ENCODE measurements at regions not wholly inside any gene's neighbourhood (a gene's known extent, or its start where the extent isn't known, plus 50 kb on each side); places are given as distances from the start of the nearest gene placed in this dataset.

GRCh38 chr4:99763635-99764101, 53.0 kb upstream of the DAPP1 start:
- H3K4me1 ChIP-seq (ENCODE audit: control insufficient read depth, insufficient read depth, low read length, poor library complexity, severe bottlenecking), result peaks cover 4% of the 10 kb centered on the region
- WGBS, 2 experiments (ENCODE audit: insufficient coverage in 2 of 2), result 70 to 74% methylated on average over 1 to 3 of the region's 3 CpGs
- H3K9me3 ChIP-seq (ENCODE audit: control insufficient read depth, low read length), result peaks cover 5% of the 10 kb centered on the region
- H3K36me3 ChIP-seq (ENCODE audit: control insufficient read depth, insufficient read depth, low read length), result no peaks in the 10 kb centered on the region
- H3K27ac ChIP-seq (ENCODE audit: low read depth, low read length, severe bottlenecking), result no peak overlapping the region
- no peak overlapping the region for H3K4me3 ChIP-seq (ENCODE audit: extremely low read depth, insufficient read depth, low read length, poor library complexity, severe bottlenecking)

GRCh38 chr4:99762728-99763127, 53.9 kb upstream of the DAPP1 start:
- Histone ChIP-seq H3K27ac (ENCODE audit: low read depth, low read length, severe bottlenecking) (no peak overlapping the region), H3K9me3 (ENCODE audit: control insufficient read depth, low read length) (peaks cover 5% of the 10 kb centered on the region), H3K4me3 (ENCODE audit: extremely low read depth, insufficient read depth, low read length, poor library complexity, severe bottlenecking) (no peak overlapping the region), H3K36me3 (ENCODE audit: control insufficient read depth, insufficient read depth, low read length) (no peaks in the 10 kb centered on the region), H3K4me1 (ENCODE audit: control insufficient read depth, insufficient read depth, low read length, poor library complexity, severe bottlenecking) (peaks cover 4% of the 10 kb centered on the region)
- 93 to 94% methylated on average over 2 of the region's 3 CpGs for WGBS, 2 experiments (ENCODE audit: insufficient coverage in 2 of 2)

- peaks cover 4% of the 10 kb centered on the region for H3K9me3 ChIP-seq (ENCODE audit: control insufficient read depth, low read length)
- 83 to 100% methylated on average over 1 of the region's 1 CpG for WGBS, 2 experiments (ENCODE audit: insufficient coverage in 2 of 2)
- peaks cover 4% of the 10 kb centered on the region for H3K4me1 ChIP-seq (ENCODE audit: control insufficient read depth, insufficient read depth, low read length, poor library complexity, severe bottlenecking)
- no peak overlapping the region for H3K27ac ChIP-seq (ENCODE audit: low read depth, low read length, severe bottlenecking)
- no peaks in the 10 kb centered on the region for H3K36me3 ChIP-seq (ENCODE audit: control insufficient read depth, insufficient read depth, low read length)
- H3K4me3 ChIP-seq (ENCODE audit: extremely low read depth, insufficient read depth, low read length, poor library complexity, severe bottlenecking), result no peak overlapping the region
Measured at GRCh38 chr4:99759988-99760387, 56.6 kb upstream of the DAPP1 start.

- Histone ChIP-seq H3K4me3 (ENCODE audit: extremely low read depth, insufficient read depth, low read length, poor library complexity, severe bottlenecking) (no peak overlapping the region), H3K4me1 (ENCODE audit: control insufficient read depth, insufficient read depth, low read length, poor library complexity, severe bottlenecking) (peaks cover 4% of the 10 kb centered on the region), H3K9me3 (ENCODE audit: control insufficient read depth, low read length) (no peaks in the 10 kb centered on the region), H3K36me3 (ENCODE audit: control insufficient read depth, insufficient read depth, low read length) (no peaks in the 10 kb centered on the region), H3K27ac (ENCODE audit: low read depth, low read length, severe bottlenecking) (no peak overlapping the region)
- WGBS, 2 experiments (ENCODE audit: insufficient coverage in 2 of 2), result 84 to 100% methylated on average over 2 to 3 of the region's 5 CpGs
Measured at GRCh38 chr4:99759346-99759984, 57.2 kb upstream of the DAPP1 start.

GRCh38 chr4:99755223-99755944, 61.2 kb upstream of the DAPP1 start:
- Histone ChIP-seq H3K27ac (ENCODE audit: low read depth, low read length, severe bottlenecking) (no peak overlapping the region), H3K4me1 (ENCODE audit: control insufficient read depth, insufficient read depth, low read length, poor library complexity, severe bottlenecking) (no peaks in the 10 kb centered on the region), H3K9me3 (ENCODE audit: control insufficient read depth, low read length) (no peaks in the 10 kb centered on the region), H3K36me3 (ENCODE audit: control insufficient read depth, insufficient read depth, low read length) (no peaks in the 10 kb centered on the region), H3K4me3 (ENCODE audit: extremely low read depth, insufficient read depth, low read length, poor library complexity, severe bottlenecking) (no peak overlapping the region)
- WGBS, 2 experiments (ENCODE audit: insufficient coverage in 2 of 2), result 92 to 100% methylated on average over 1 of the region's 2 CpGs

- H3K9me3 ChIP-seq (ENCODE audit: control insufficient read depth, low read length), result no peaks in the 10 kb centered on the region
- H3K4me3 ChIP-seq (ENCODE audit: extremely low read depth, insufficient read depth, low read length, poor library complexity, severe bottlenecking), result no peak overlapping the region
- 100% methylated on average over 1 of the region's 2 CpGs; no CpG with 5 or more reads in 1 of the 2 experiments for WGBS, 2 experiments (ENCODE audit: insufficient coverage in 2 of 2)
- H3K4me1 ChIP-seq (ENCODE audit: control insufficient read depth, insufficient read depth, low read length, poor library complexity, severe bottlenecking), result no peaks in the 10 kb centered on the region
- no peaks in the 10 kb centered on the region for H3K36me3 ChIP-seq (ENCODE audit: control insufficient read depth, insufficient read depth, low read length)
- H3K27ac ChIP-seq (ENCODE audit: low read depth, low read length, severe bottlenecking), result no peak overlapping the region
Measured at GRCh38 chr4:99754756-99755155, 61.9 kb upstream of the DAPP1 start.

GRCh38 chr4:99753931-99754330, 62.7 kb upstream of the DAPP1 start:
- Histone ChIP-seq H3K4me1 (ENCODE audit: control insufficient read depth, insufficient read depth, low read length, poor library complexity, severe bottlenecking) (no peaks in the 10 kb centered on the region), H3K36me3 (ENCODE audit: control insufficient read depth, insufficient read depth, low read length) (no peaks in the 10 kb centered on the region)
- 70% methylated on average over 2 of the region's 2 CpGs; no CpG with 5 or more reads in 1 of the 2 experiments for WGBS, 2 experiments (ENCODE audit: insufficient coverage in 2 of 2)

GRCh38 chr4:99749445-99750391, 66.9 kb upstream of the DAPP1 start:
- Histone ChIP-seq H3K27ac (ENCODE audit: low read depth, low read length, severe bottlenecking) (no peak overlapping the region), H3K4me1 (ENCODE audit: control insufficient read depth, insufficient read depth, low read length, poor library complexity, severe bottlenecking) (no peaks in the 10 kb centered on the region), H3K36me3 (ENCODE audit: control insufficient read depth, insufficient read depth, low read length) (no peaks in the 10 kb centered on the region), H3K9me3 (ENCODE audit: control insufficient read depth, low read length) (no peaks in the 10 kb centered on the region), H3K4me3 (ENCODE audit: extremely low read depth, insufficient read depth, low read length, poor library complexity, severe bottlenecking) (no peak overlapping the region)
- 96% methylated on average over 3 of the region's 4 CpGs; no CpG with 5 or more reads in 1 of the 2 experiments for WGBS, 2 experiments (ENCODE audit: insufficient coverage in 2 of 2)

More at GRCh38 chr4:99753931-99754330, 62.7 kb upstream of the DAPP1 start:
- H3K9me3 ChIP-seq (ENCODE audit: control insufficient read depth, low read length), result no peaks in the 10 kb centered on the region
- no peak overlapping the region for H3K27ac ChIP-seq (ENCODE audit: low read depth, low read length, severe bottlenecking)
- no peak overlapping the region for H3K4me3 ChIP-seq (ENCODE audit: extremely low read depth, insufficient read depth, low read length, poor library complexity, severe bottlenecking)

- no peak overlapping the region for H3K4me3 ChIP-seq (ENCODE audit: extremely low read depth, insufficient read depth, low read length, poor library complexity, severe bottlenecking)
- H3K27ac ChIP-seq (ENCODE audit: low read depth, low read length, severe bottlenecking), result no peak overlapping the region
- H3K36me3 ChIP-seq (ENCODE audit: control insufficient read depth, insufficient read depth, low read length), result no peaks in the 10 kb centered on the region
- no peaks in the 10 kb centered on the region for H3K4me1 ChIP-seq (ENCODE audit: control insufficient read depth, insufficient read depth, low read length, poor library complexity, severe bottlenecking)
- WGBS, 2 experiments (ENCODE audit: insufficient coverage in 2 of 2), result no CpG with 5 or more reads among the region's 1 CpG
- H3K9me3 ChIP-seq (ENCODE audit: control insufficient read depth, low read length), result no peaks in the 10 kb centered on the region
Measured at GRCh38 chr4:99746443-99746842, 70.2 kb upstream of the DAPP1 start.

GRCh38 chr4:99736846-99737245, 79.2 kb upstream of the C4orf54 start:
- 83 to 91% methylated on average over 1 of the region's 1 CpG for WGBS, 2 experiments (ENCODE audit: insufficient coverage in 2 of 2)
- Histone ChIP-seq H3K4me1 (ENCODE audit: control insufficient read depth, insufficient read depth, low read length, poor library complexity, severe bottlenecking) (no peaks in the 10 kb centered on the region), H3K4me3 (ENCODE audit: extremely low read depth, insufficient read depth, low read length, poor library complexity, severe bottlenecking) (no peak overlapping the region), H3K9me3 (ENCODE audit: control insufficient read depth, low read length) (peaks cover 7% of the 10 kb centered on the region), H3K27ac (ENCODE audit: low read depth, low read length, severe bottlenecking) (no peak overlapping the region), H3K36me3 (ENCODE audit: control insufficient read depth, insufficient read depth, low read length) (no peaks in the 10 kb centered on the region)

Measured in mesodermal cell (in vitro differentiated cells).